HepG2 (cell line): ENCODE measurements at regions not wholly inside any gene's neighbourhood (a gene's known extent, or its start where the extent isn't known, plus 50 kb on each side); places are given as distances from the start of the nearest gene placed in this dataset.

ENCODE experiments used
- ATAC-seq: fragments of 200-7000 bp; cut with Tn5 transposase; 3 replicates; pipeline ENCODE4 v1.9.1; 2020; ENCODE audit warnings: mild to moderate bottlenecking, moderate library complexity
- BruUV-seq: library from RNA; stranded (reverse); fragments of 400-500 nt; replicated peaks from 2 replicates; lab custom pipeline; 2021; lab: Mats Ljungman, UMichigan
- CTCF ChIA-PET: fragments of 300-600 bp; formaldehyde crosslinking; extraction: SDS; loops from one replicate; lab custom pipeline; 2021; ENCODE audit warnings: low total read pairs, inconsistent platforms, low intra/inter-chr PET ratio; lab: Yijun Ruan, JAX
- POLR2A ChIA-PET: fragments of 350-600 bp; sonication (Branson Sonifier 250); formaldehyde crosslinking; loops from one replicate; lab custom pipeline; 2020; ENCODE audit warnings: antibody characterized with exemption, inconsistent platforms; lab: Yijun Ruan, JAX
- DNase-seq: peaks from one replicate; pipeline ENCODE4 v3.0.0-alpha.2; 2015; ENCODE audit warnings: low spot score
- FAIRE-seq: peaks from 3 replicates; lab custom pipeline; 2011; peaks lifted over from hg19 to GRCh38; lab: Jason Lieb, UNC
- H2AFZ ChIP-seq: one replicate; pipeline ENCODE4 v1.6.1; 2011; ENCODE audit warnings: low read length, inconsistent platforms
- H3K27ac ChIP-seq: fragments of 300-600 bp; 3 replicates; pipeline ENCODE4 v1.8.0; 2011; ENCODE audit warnings: mixed run types, mild to moderate bottlenecking, mixed read lengths, low read length, inconsistent platforms; ENCODE audit not compliant: insufficient read depth; ENCODE audit errors: extremely low read length
- H3K27me3 ChIP-seq, 2 experiments: fragments of 200-600 bp in 1 of 2; 2 replicates in 1 of 2; 3 replicates in 1 of 2; pipeline versions ENCODE4 v1.6.0 to v1.8.0; 2011; ENCODE audit warnings: low read length in 2 of 2, mild to moderate bottlenecking in 2 of 2, moderate library complexity in 2 of 2, inconsistent platforms in 1 of 2; ENCODE audit not compliant: insufficient read depth in 2 of 2, control insufficient read depth in 1 of 2
- H3K36me3 ChIP-seq, 2 experiments: fragments of 200-600 bp in 1 of 2; replicated peaks in 1 of 2; 2 replicates in 1 of 2; 3 replicates in 1 of 2; pipeline versions ENCODE4 v1.5.1 to v1.8.0; 2011; ENCODE audit warnings: low read length in 2 of 2, inconsistent platforms in 1 of 2; ENCODE audit not compliant: insufficient read depth in 2 of 2, control insufficient read depth in 1 of 2
- H3K4me1 ChIP-seq: 2 replicates; pipeline ENCODE4 v1.5.1; 2012; ENCODE audit warnings: low read length, inconsistent platforms; ENCODE audit not compliant: insufficient read depth
- H3K4me2 ChIP-seq: 2 replicates; pipeline ENCODE4 v1.6.0; 2011; ENCODE audit warnings: low read depth, low read length, inconsistent platforms
- H3K4me3 ChIP-seq, 3 experiments: fragments of 200-600 bp in 1 of 3; sonication (generic), shearing (Covaris generic) in 1 of 3; replicated peaks in 1 of 3; 2 replicates each; pipeline ENCODE4 v1.5.1; 2011 to 2016; ENCODE audit warnings: low read length in 3 of 3, inconsistent platforms in 2 of 3, low read depth in 2 of 3, mild to moderate bottlenecking in 2 of 3, control low read depth in 1 of 3, mixed read lengths in 1 of 3; ENCODE audit not compliant: insufficient read depth in 1 of 3
- H3K79me2 ChIP-seq: one replicate; pipeline ENCODE4 v1.6.1; 2011; ENCODE audit warnings: low read length, inconsistent platforms; ENCODE audit not compliant: insufficient read depth
- H3K9ac ChIP-seq: 2 replicates; pipeline ENCODE4 v1.6.0; 2011; ENCODE audit warnings: mild to moderate bottlenecking, low read depth, low read length, inconsistent platforms; ENCODE audit not compliant: insufficient read depth
- H3K9me3 ChIP-seq: 2 replicates; pipeline ENCODE4 v1.5.1; 2012; ENCODE audit warnings: mild to moderate bottlenecking, low read length
- H4K20me1 ChIP-seq: 2 replicates; pipeline ENCODE4 v1.6.0; 2011; ENCODE audit warnings: inconsistent platforms, mild to moderate bottlenecking, low read length, moderate library complexity; ENCODE audit not compliant: insufficient read depth
- AKNA ChIP-seq: sonication (generic); formaldehyde crosslinking; IDR thresholded peaks from 2 replicates; pipeline ENCODE4 v1.4.0; 2020; ENCODE audit warnings: missing genetic modification reagents, borderline replicate concordance
- ATF1 ChIP-seq: IDR thresholded peaks from 2 replicates; pipeline ENCODE4 v1.6.1; 2016; ENCODE audit warnings: mild to moderate bottlenecking, control low read depth
- CEBPZ ChIP-seq: IDR thresholded peaks from 2 replicates; pipeline ENCODE4 v1.6.1; 2012; ENCODE audit warnings: low read length, improper control_type of control experiment
- EEA1 ChIP-seq: sonication (generic); formaldehyde crosslinking; IDR thresholded peaks from 2 replicates; pipeline ENCODE4 v1.5.1; 2020; ENCODE audit warnings: mild to moderate bottlenecking, missing genetic modification reagents, borderline replicate concordance
- GZF1 ChIP-seq: sonication (generic); formaldehyde crosslinking; IDR thresholded peaks from 2 replicates; pipeline ENCODE4 v1.5.1; 2020; ENCODE audit warnings: mild to moderate bottlenecking, missing genetic modification reagents
- HBP1 ChIP-seq: IDR thresholded peaks from 2 replicates; pipeline ENCODE4 v1.6.1; 2016; ENCODE audit warnings: low read depth, control low read depth
- HCFC1 ChIP-seq: fragments of 150-350 bp; IDR thresholded peaks from 2 replicates; pipeline ENCODE4 v1.6.1; 2014; ENCODE audit warnings: low read depth, low read length
- NR3C1 ChIP-seq: sonication (generic); formaldehyde crosslinking; IDR thresholded peaks from 2 replicates; pipeline ENCODE4 v1.4.0; 2020; ENCODE audit warnings: missing genetic modification reagents
- NRL ChIP-seq: sonication (generic); formaldehyde crosslinking; IDR thresholded peaks from 2 replicates; pipeline ENCODE4 v1.5.0; 2020; ENCODE audit warnings: missing genetic modification reagents, mild to moderate bottlenecking, moderate library complexity, borderline replicate concordance
- PHF21A ChIP-seq: sonication (generic); formaldehyde crosslinking; IDR thresholded peaks from 2 replicates; pipeline ENCODE4 v1.5.0; 2020; ENCODE audit warnings: mild to moderate bottlenecking, missing genetic modification reagents
- PLRG1 ChIP-seq: fragments of 450-650 bp; conservative IDR thresholded peaks from 2 replicates; pipeline ENCODE4 v1.6.1; 2016
- SMARCC2 ChIP-seq: fragments of 450-650 bp; IDR thresholded peaks from 2 replicates; pipeline ENCODE4 v1.6.1; 2017; ENCODE audit warnings: antibody characterized with exemption, mild to moderate bottlenecking
- ZNF350 ChIP-seq: sonication (generic); formaldehyde crosslinking; IDR thresholded peaks from 2 replicates; pipeline ENCODE4 v1.4.0; 2020; ENCODE audit warnings: mild to moderate bottlenecking, low read depth, missing genetic modification reagents, borderline replicate concordance
- ZNF451 ChIP-seq: sonication (generic); formaldehyde crosslinking; IDR thresholded peaks from 2 replicates; pipeline ENCODE4 v1.5.0; 2020; ENCODE audit warnings: mild to moderate bottlenecking, missing genetic modification reagents
- ZNF773 ChIP-seq: sonication (generic); formaldehyde crosslinking; IDR thresholded peaks from 2 replicates; pipeline ENCODE4 v1.4.0; 2020; ENCODE audit warnings: missing genetic modification reagents, borderline replicate concordance
- WGBS: methylation state at CpG from one replicate; pipeline ENCODE4 v1.1.6; 2017; ENCODE audit warnings: low lambda C conversion rate; 5-methylcytosine and 5-hydroxymethylcytosine counted together
- in situ Hi-C: cut with HindIII; loops from 2 replicates; pipeline ENCODE4 v1.10.0; 2017; ENCODE audit warnings: low pct_unique_long_range_greater_than_20kb; ENCODE audit not compliant: extremely low pct_ligation_motif_present
- intact Hi-C: fragments of 100-400 bp; cut with micrococcal nuclease; formaldehyde crosslinking; loops from one replicate; pipeline ENCODE4 v1.10.0; 2022; ENCODE audit not compliant: unreplicated experiment

- H3K36me3 ChIP-seq, result no peaks in the 10 kb centered on the region
- H3K27ac ChIP-seq, result no peak overlapping the region
- DNase-seq, result no peak
- intact Hi-C loops, result no loop called here
- TF ChIP-seq ZNF773 (CRISPR knock-in tag) (no peak), ZNF350 (CRISPR knock-in tag) (no peak), CEBPZ (no peak), HBP1 (CRISPR knock-in tag) (no peak), HCFC1 (no peak), PLRG1 (no peak), AKNA (no peak), ATF1 (no peak), ZNF451 (CRISPR knock-in tag) (no peak), PHF21A (no peak), EEA1 (CRISPR knock-in tag) (no peak), NRL (no peak), NR3C1 (CRISPR knock-in tag) (no peak), SMARCC2 (no peak), GZF1 (CRISPR knock-in tag) (no peak)
- H3K79me2 ChIP-seq, result no peaks in the 10 kb centered on the region
- no peak for FAIRE-seq
- no peaks in the 10 kb centered on the region for H4K20me1 ChIP-seq
- H3K4me3 ChIP-seq, result no peak overlapping the region
- no peak for ATAC-seq
- WGBS, result 2% methylated on average over 4 of the region's 4 CpGs
- BruUV-seq, result no TSS peak
- no peaks in the 10 kb centered on the region for H3K9me3 ChIP-seq
- H3K9ac ChIP-seq, result no peak overlapping the region
- H3K4me1 ChIP-seq, result no peaks in the 10 kb centered on the region
- in situ Hi-C loops, result no loop called here
- ChIA-PET POLR2A (no interaction called here), CTCF (no interaction called here)
- H3K27me3 ChIP-seq, result peaks cover 0 to 3% of the 10 kb centered on the region in 2 experiments; a peak in 3 of 5 replicates
- no peak overlapping the region for H3K4me2 ChIP-seq
- no peak overlapping the region for H2AFZ ChIP-seq
Measured at GRCh38 chr10:130458509-130458908, 322.3 kb downstream of the GLRX3 start.
